Retinal pigment epithelial cell (primary cell): ENCODE measurements at regions not wholly inside any gene's neighbourhood (a gene's known extent, or its start where the extent isn't known, plus 50 kb on each side); places are given as distances from the start of the nearest gene placed in this dataset.
A peak's percentile ranks its signal among the peaks of the same experiment; 100 is the strongest.

ENCODE experiments used
- DNase-seq: peaks from one replicate; pipeline ENCODE4 v3.0.0-alpha.2; 2010; ENCODE audit warnings: low read depth
- H3K4me3 ChIP-seq: 2 replicates; pipeline ENCODE4 v1.5.1; 2011; ENCODE audit warnings: mild to moderate bottlenecking, low read length, control low read depth, moderate library complexity
- TF ChIP-seq, protein P1 (sequence below): conservative IDR thresholded peaks from 2 replicates; pipeline ENCODE4 v1.5.1; 2011; ENCODE audit warnings: low read depth, low read length, control low read depth, inconsistent platforms

DNA sequence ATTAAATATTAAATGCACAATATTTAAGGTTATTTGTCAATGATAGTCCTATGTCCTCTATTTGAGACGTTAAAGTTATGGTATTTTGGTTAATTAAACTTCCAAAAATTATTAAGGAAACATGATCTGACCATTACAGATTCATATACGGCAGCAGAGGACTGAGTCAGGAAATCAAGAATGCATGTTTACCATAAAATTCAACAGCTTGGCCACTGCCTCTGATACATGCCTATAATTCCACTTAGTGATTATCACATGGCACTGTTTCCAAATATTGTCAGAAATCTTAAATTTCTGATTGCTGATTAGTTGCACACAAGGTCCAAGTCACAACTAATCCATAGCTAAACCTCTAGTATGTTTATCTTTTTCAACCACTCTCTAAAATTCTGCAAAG is 232.2 kb upstream of the UGT8 start:
- TF ChIP-seq, protein P1, sequence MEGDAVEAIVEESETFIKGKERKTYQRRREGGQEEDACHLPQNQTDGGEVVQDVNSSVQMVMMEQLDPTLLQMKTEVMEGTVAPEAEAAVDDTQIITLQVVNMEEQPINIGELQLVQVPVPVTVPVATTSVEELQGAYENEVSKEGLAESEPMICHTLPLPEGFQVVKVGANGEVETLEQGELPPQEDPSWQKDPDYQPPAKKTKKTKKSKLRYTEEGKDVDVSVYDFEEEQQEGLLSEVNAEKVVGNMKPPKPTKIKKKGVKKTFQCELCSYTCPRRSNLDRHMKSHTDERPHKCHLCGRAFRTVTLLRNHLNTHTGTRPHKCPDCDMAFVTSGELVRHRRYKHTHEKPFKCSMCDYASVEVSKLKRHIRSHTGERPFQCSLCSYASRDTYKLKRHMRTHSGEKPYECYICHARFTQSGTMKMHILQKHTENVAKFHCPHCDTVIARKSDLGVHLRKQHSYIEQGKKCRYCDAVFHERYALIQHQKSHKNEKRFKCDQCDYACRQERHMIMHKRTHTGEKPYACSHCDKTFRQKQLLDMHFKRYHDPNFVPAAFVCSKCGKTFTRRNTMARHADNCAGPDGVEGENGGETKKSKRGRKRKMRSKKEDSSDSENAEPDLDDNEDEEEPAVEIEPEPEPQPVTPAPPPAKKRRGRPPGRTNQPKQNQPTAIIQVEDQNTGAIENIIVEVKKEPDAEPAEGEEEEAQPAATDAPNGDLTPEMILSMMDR: no peak
- H3K4me3 ChIP-seq: no peak overlapping the region
- DNase-seq: no peak

- no peak overlapping the region for H3K4me3 ChIP-seq
- no peak for DNase-seq
- TF ChIP-seq, protein P1: no peak
Observed at GRCh38 chr4:114368751-114369150, 229.9 kb upstream of the UGT8 start.

DNA sequence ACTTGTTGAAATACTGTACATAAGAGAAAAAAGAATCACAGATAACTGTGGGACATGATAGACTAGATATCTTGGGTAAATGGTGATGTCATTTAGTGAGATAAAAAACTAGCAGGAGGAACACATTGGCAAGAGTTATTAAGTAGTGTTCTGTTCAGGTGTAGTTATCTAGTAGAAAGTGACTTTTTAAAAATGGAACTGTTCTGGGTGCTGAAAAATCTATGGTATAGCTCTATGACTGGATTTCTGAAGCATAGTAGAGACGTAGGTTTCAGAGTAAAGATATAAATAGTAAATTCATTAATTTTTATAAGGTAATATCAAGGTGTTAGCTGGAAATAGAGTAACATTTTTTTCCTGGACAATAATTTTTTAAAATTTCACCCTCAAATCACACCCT is 225.1 kb upstream of the UGT8 start:
- H3K4me3 ChIP-seq: no peak overlapping the region
- TF ChIP-seq, protein P1: no peak

GRCh38 chr4:114378305-114378903 is 220.2 kb upstream of the UGT8 start:
- TF ChIP-seq, protein P1: peak; percentile 57
- DNase-seq: no peak
- H3K4me3 ChIP-seq: no peak overlapping the region

More for the DNA sequence above, 225.1 kb upstream of the UGT8 start:
- DNase-seq: no peak

GRCh38 chr4:114383067-114383466 is 215.5 kb upstream of the UGT8 start:
- no peak overlapping the region for H3K4me3 ChIP-seq
- DNase-seq: no peak
- TF ChIP-seq, protein P1: no peak

GRCh38 chr4:114383721-114384120 is 214.9 kb upstream of the UGT8 start:
- peak; percentile 43 for DNase-seq
- H3K4me3 ChIP-seq: no peak overlapping the region
- TF ChIP-seq, protein P1: no peak

DNA sequence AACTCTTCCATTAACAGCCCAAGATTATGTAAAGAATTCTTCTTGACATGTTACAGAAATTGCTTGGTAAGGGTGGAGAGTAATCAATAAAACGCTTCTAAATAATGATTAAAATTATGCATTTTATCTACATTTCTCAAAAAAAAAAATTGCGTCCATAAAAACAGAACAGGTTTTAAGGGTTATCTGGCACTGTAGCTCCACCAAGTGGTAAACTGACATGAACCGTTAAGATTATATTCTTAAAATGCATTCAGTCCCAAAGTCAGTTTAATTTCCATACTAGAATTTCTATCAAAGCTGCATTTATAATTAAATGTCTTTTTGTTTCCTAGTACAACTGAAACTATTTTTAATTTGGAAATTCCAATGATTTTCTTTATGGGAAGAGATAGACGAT is 214.0 kb upstream of the UGT8 start:
- no peak for DNase-seq
- TF ChIP-seq, protein P1: peak; percentile 57

More for the DNA sequence above, 214.0 kb upstream of the UGT8 start:
- H3K4me3 ChIP-seq: no peak overlapping the region
